ENCODE measurements at regions not wholly inside any gene's neighbourhood (a gene's known extent, or its start where the extent isn't known, plus 50 kb on each side); places are given as distances from the start of the nearest gene placed in this dataset.

GRCh38 chr11:128026596-128026995 is 560.8 kb downstream of the ETS1 start (continued):
- TF ChIP-seq NRF1 (IDR thresholded peaks at IDR 0.05; ENCODE audit: low read depth, low read length) (no peak), USF1 (IDR thresholded peaks at IDR 0.05; ENCODE audit: borderline replicate concordance, low read depth) (0 out of 2 replicates have a peak, but pooled peaks have one; percentile 36), CHD2 (IDR thresholded peaks at IDR 0.05; ENCODE audit: low read length, partially characterized antibody) (no peak), FOXJ3 (CRISPR knock-in tag; IDR thresholded peaks at IDR 0.05) (no peak), IRF3 (IDR thresholded peaks at IDR 0.05; ENCODE audit: low read depth, low read length) (no peak), EP300 (IDR thresholded peaks at IDR 0.05; ENCODE audit: borderline replicate concordance in 1 of 2, low read depth in 1 of 2, low read length in 1 of 2) (peak in 1 of 2 experiments; percentile 88; a peak in 2 of 4 replicates), ELF1 (IDR thresholded peaks at IDR 0.05) (no peak), TAF1 (IDR thresholded peaks at IDR 0.05; ENCODE audit: borderline replicate concordance, low read depth, low read length) (no peak), POLR2AphosphoS5 (IDR thresholded peaks at IDR 0.05; ENCODE audit: low read depth, low read length) (peak; percentile 32; the same call in 1 of the 2 replicates), USF2 (IDR thresholded peaks at IDR 0.05; ENCODE audit: borderline replicate concordance, low read depth, low read length) (no peak), JUND (IDR thresholded peaks at IDR 0.05) (peak; percentile 89), REST (IDR thresholded peaks at IDR 0.05; ENCODE audit: low read depth, low read length) (peak; percentile 22; the same call in 1 of the 2 replicates), MXI1 (IDR thresholded peaks at IDR 0.05; ENCODE audit: low read depth, low read length) (no peak), GABPA (IDR thresholded peaks at IDR 0.05; ENCODE audit: low read depth) (no peak), PBX3 (IDR thresholded peaks at IDR 0.05) (peak; percentile 71)

Measured in SK-N-SH (cell line).